Endodermal cell (in vitro differentiated cells): ENCODE measurements at regions not wholly inside any gene's neighbourhood (a gene's known extent, or its start where the extent isn't known, plus 50 kb on each side); places are given as distances from the start of the nearest gene placed in this dataset.

Source experiments
- DNase-seq: peaks from one replicate; pipeline ENCODE4 v3.0.0-alpha.2; 2017
- H3K27ac ChIP-seq: 2 replicates; pipeline ENCODE4 v1.5.1; 2013; ENCODE audit warnings: mild to moderate bottlenecking, low read depth, low read length, moderate library complexity
- H3K27me3 ChIP-seq: 2 replicates; pipeline ENCODE4 v1.6.1; 2013; ENCODE audit warnings: mild to moderate bottlenecking, low read length, moderate library complexity; ENCODE audit not compliant: insufficient read depth, control insufficient read depth, poor library complexity, severe bottlenecking
- H3K36me3 ChIP-seq: 2 replicates; pipeline ENCODE4 v1.7.0; 2013; ENCODE audit warnings: mild to moderate bottlenecking, low read length, moderate library complexity; ENCODE audit not compliant: control insufficient read depth, insufficient read depth
- H3K4me1 ChIP-seq: one replicate; pipeline ENCODE4 v1.7.0; 2013; ENCODE audit warnings: low read length; ENCODE audit not compliant: control insufficient read depth, insufficient read depth
- H3K4me3 ChIP-seq: 2 replicates; pipeline ENCODE4 v1.5.1; 2013; ENCODE audit warnings: mild to moderate bottlenecking, low read length, moderate library complexity
- H3K9ac ChIP-seq: 2 replicates; pipeline ENCODE4 v1.6.1; 2013; ENCODE audit warnings: mild to moderate bottlenecking, low read length, moderate library complexity; ENCODE audit not compliant: poor library complexity, severe bottlenecking; ENCODE audit errors: extremely low read depth
- H3K9me3 ChIP-seq: 2 replicates; pipeline ENCODE4 v1.6.1; 2013; ENCODE audit warnings: mild to moderate bottlenecking, low read length, moderate library complexity; ENCODE audit not compliant: control insufficient read depth
- H3K27ac Mint-ChIP-seq: 2 replicates; pipeline ENCODE4 v1.8.0; 2020; ENCODE audit warnings: mixed read lengths
- H3K27me3 Mint-ChIP-seq: 2 replicates; pipeline ENCODE4 v1.8.0; 2021; ENCODE audit warnings: mild to moderate bottlenecking, mixed read lengths; ENCODE audit not compliant: insufficient read depth
- H3K36me3 Mint-ChIP-seq: 2 replicates; pipeline ENCODE4 v1.8.0; 2020; ENCODE audit warnings: low read depth, mixed read lengths
- H3K4me1 Mint-ChIP-seq: 2 replicates; pipeline ENCODE4 v1.8.0; 2020; ENCODE audit warnings: mixed read lengths
- H3K4me3 Mint-ChIP-seq: 2 replicates; pipeline ENCODE4 v1.8.0; 2020; ENCODE audit warnings: mild to moderate bottlenecking, moderate library complexity, mixed read lengths
- H3K9me3 Mint-ChIP-seq: 2 replicates; pipeline ENCODE4 v1.8.0; 2020; ENCODE audit warnings: mild to moderate bottlenecking, mixed read lengths
- CTCF ChIP-seq: fragments of 200-600 bp; sonication (generic); conservative IDR thresholded peaks from 2 replicates; pipeline ENCODE4 v1.5.0; 2021; ENCODE audit warnings: antibody characterized with exemption, mild to moderate bottlenecking
- WGBS, 2 experiments: methylation state at CpG; one replicate each; pipeline versions ENCODE4 v1.1.5 to v1.1.7; 2013; ENCODE audit warnings: missing lambda C conversion rate in 2 of 2, mixed read lengths in 1 of 2; ENCODE audit not compliant: insufficient coverage in 1 of 2, insufficient read length in 1 of 2; 5-methylcytosine and 5-hydroxymethylcytosine counted together

DNA sequence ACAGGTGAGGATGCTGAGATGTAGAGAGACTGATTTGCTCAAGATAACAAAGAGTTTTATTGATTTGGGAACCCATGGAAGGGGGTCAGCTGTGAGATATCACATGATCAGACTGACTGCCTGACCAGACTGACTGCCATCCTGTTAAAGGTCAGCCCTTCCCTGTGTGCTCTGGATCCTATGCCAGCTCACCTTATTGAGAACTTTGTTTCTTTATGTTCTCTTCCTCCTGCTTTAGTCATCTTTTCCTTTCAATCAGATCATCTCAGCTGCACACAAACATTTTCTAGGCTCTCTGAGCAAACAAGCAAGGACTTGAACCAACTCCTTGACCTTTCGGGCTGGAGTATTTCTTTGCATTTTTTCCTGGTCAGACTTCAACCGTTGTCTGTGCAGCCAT, 50.0 kb upstream of the MTPN start:
- Histone ChIP-seq H3K9ac (no peak overlapping the region), H3K27me3 (no peaks in the 10 kb centered on the region), H3K9me3 (no peaks in the 10 kb centered on the region), H3K27ac (no peak overlapping the region), H3K4me1 (no peaks in the 10 kb centered on the region), H3K36me3 (no peaks in the 10 kb centered on the region), H3K4me3 (no peak overlapping the region)
- no peak for DNase-seq
- peaks cover 1% of the 10 kb centered on the region for H3K27me3 Mint-ChIP-seq
- H3K27ac Mint-ChIP-seq, result no peak overlapping the region
- H3K4me1 Mint-ChIP-seq, result no peaks in the 10 kb centered on the region
- no peaks in the 10 kb centered on the region for H3K36me3 Mint-ChIP-seq
- no peak for TF ChIP-seq CTCF
- no peaks in the 10 kb centered on the region for H3K9me3 Mint-ChIP-seq
- no peak overlapping the region for H3K4me3 Mint-ChIP-seq
- 95 to 100% methylated on average over 1 to 2 of the region's 2 CpGs for WGBS, 2 experiments
